GM12872 (cell line): ENCODE measurements at regions not wholly inside any gene's neighbourhood (a gene's known extent, or its start where the extent isn't known, plus 50 kb on each side); places are given as distances from the start of the nearest gene placed in this dataset.

Experiments
- CTCF ChIP-seq: IDR thresholded peaks from 3 replicates; pipeline ENCODE4 v1.5.1; 2011; ENCODE audit warnings: low read depth, mild to moderate bottlenecking, low read length, moderate library complexity; ENCODE audit not compliant: insufficient read depth

DNA sequence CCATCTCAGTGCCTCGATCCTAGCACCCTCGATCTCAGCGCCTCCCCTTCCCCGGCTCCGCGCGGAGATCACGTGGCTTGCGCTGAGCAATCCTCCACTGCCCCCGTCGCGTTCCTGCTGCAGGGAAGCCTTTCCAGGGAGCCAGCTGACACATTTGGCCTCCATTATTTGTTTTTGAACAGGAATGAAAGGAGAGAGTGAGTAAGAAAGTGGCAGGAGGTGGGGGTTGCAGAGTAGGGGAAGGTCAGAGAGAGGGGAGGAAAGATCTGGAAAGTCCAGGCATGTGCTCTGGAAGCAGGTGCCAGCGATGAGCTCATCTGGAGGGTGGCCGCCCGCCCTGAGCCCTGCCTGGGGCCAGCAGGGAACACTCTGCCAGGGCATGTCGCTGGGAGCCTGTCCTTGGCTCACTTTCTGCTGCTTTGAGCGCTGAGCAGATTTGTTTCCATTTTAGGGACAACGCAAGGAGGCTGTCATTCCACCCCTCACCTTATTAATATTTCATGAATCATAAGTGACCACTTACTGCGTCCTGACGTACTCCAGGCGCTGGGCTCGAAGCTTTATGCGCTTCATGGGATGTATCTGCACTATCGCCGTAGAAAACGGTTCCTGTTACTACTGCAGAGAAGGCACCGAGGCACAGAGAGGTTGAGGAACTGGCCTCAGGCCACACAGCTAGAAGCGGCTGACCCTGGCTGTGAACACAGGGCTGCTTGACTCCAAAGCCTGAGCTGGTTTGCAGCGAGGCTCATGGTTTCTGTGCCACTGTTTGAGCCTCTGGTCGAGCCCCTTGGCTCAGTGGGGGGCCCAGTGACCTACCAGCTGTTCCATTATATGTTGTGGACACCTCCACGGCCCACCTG lies 283.1 kb downstream of the SEC14L1 start:
- no peak for TF ChIP-seq CTCF

DNA sequence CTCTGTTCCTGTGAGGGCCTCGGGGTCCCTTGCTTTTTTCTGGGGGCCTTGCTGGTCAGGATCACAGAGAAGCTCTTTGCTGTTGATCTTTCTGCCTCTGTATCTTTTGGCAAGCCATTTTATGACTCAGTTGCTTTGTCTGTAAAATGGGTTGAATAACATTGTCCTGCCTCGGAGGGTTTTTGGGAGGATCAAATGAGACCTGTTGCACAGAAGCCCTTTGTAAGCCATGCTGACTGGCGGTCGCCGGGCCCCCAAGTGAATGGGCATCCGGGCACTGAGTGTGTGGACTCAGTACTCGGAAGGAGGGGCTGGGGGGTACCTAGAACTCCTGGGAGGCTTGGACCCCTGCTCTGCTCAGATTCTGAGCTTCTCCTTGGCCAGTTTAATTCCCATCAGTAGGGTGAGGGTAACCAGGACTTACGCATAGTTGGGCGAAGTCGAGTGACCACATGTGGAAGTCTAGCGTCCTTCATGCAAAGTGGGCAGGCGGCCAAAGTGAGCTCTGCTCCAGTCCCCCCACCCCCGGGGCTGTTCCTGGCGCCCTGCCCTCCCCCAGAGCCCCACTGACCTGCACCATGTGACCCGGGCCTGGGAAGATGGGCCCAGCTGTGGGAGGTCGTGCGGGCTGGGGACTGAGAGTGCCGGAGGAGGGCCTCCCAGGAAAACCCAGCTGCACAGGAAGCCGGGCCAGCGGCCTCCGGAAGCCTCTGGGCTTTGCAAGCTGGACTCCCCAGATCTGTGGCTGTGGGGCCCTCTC lies 284.0 kb downstream of the SEC14L1 start:
- no peak for TF ChIP-seq CTCF

DNA sequence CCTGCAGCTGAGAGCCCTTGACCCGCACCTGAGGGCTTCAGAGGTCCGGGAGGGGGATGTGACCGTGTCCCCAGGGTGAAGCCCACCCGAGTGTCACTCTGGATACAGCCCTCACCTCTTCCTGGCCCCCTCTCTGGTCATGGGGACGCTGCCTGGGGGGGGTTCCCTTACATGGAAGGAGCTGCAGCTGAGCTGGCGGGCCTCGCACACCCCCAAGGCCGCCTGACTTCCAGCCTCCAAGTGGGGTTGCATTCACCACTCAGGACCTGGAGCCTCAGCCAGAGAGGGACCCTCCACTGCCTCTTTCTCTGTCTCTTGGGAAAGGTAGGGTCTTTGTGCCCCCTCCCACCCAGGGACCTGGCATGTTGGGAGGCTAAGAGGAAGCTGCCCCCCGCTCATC lies 284.6 kb downstream of the SEC14L1 start:
- TF ChIP-seq CTCF: no peak

DNA sequence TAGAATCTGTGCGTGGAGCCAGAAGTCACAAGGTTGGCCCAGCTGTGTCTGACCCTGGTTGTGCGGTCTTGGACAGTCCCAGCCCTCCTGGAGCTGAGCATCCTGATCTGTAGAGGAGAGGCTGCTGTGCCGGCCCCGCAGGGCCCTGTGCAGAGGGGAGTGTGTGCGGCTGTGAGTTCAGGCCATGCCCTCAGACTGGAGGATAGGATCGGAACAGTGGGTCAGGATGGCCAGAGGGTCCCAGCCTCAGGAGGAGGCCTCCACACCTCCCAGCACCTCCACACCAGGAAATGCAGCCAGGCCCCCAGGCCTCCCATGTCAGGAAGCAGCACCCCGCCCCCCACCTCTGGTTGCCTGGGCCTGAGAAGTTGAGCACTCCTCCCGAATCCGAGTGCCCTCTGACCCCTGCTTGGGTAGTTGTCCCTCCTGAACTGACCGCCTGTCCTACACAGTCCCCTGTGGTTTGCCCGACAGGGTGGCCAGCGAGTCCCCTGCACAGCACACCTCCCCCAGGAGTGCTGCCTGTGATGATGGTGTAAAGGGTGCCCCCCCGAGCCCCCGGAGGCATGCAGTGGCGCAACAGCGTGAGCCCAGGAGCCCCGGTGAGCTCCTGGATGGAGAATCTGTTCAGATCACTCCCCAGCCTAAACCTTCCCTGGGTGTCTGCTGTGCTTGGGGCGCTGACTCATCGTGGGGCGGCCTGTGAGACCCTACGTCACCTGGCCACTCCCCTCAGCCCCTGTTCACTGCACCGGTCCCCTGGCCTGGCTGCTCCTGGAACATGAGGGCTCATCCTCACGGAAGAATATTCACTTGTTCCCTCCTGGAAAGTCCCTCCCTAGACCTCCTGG lies 285.2 kb downstream of the SEC14L1 start:
- TF ChIP-seq CTCF: no peak

DNA sequence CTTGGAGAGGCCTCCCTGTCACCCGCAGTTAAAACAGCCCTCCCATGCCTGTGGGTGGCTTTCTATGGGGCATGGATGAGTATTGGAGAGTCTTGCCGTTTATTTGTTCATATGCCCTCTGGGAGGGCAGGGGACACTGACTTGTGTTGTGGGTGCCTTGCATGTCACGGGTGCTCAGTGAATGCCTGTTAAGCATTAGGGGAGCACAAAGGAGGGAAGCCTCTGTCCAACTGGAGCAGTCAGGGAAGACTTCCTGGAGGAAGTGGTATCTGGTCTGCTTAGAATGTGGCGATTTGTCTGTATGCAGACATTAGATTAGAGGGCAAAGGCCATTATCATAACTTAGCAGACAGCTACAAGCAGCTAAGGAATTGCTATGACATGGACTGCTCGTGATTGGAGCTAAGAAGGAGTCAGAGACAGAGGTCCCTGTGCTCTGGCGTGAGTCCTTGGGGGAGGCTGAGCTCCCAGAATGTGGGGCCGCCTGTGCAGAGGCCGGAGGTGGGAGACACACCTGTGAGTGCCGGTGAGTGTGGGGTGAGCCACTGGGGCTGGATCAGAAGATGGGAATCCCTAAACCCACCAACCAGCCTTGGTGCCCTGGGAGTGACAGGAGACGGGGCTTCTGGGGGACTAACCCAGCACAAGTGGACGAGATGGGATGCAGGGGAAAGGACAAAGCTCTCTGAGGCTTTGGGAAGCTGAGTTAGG lies 286.1 kb downstream of the SEC14L1 start:
- TF ChIP-seq CTCF: no peak

DNA sequence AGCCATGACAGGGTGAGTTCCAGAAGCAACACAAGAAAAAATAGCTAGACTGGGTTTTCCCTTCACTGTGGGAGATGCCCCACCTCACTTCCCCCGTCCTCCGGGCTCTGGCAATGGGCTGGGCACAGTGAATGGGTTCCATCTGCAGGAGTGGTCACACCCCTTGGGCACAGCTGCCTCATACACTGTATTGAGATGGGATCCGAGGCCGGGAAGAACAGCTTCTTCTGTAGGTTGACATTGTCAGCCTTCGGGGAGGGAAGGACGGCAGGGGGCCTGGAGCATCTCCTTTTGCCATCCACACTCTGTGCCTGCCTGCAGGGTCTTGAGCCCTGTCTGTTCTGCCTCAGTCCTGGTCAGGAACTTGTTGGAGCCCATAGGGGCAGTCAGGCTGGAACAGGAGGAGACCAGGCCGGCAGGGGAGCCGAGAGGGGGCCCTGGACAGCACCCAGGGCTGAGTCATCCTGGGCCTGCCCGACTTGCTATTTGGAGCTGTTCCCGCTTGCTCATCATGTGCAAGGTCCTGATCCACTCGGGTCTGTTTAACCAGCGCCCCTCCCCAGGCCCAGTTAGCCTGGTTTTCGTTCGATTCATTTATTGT lies 286.7 kb downstream of the SEC14L1 start:
- TF ChIP-seq CTCF: no peak
